K562 (cell line): ENCODE measurements at regions not wholly inside any gene's neighbourhood (a gene's known extent, or its start where the extent isn't known, plus 50 kb on each side); places are given as distances from the start of the nearest gene placed in this dataset.

Experiments
- ATAC-seq: fragments of 200-7000 bp; cut with Tn5 transposase; 3 replicates; pipeline ENCODE4 v1.9.1; 2020; ENCODE audit warnings: moderate library complexity
- BruUV-seq: library from RNA; stranded (reverse); fragments of 400-500 nt; replicated peaks from 2 replicates; lab custom pipeline; 2021; lab: Mats Ljungman, UMichigan
- CTCF ChIA-PET: fragments of 300-600 bp; formaldehyde crosslinking; extraction: SDS; loops from one replicate; lab custom pipeline; 2021; ENCODE audit warnings: low intra/inter-chr PET ratio; lab: Yijun Ruan, JAX
- POLR2A ChIA-PET: fragments of 300-600, 350-650 bp; sonication (Branson Sonifier 250); formaldehyde crosslinking; extraction: SDS; loops from one replicate; lab custom pipeline; 2021; ENCODE audit warnings: antibody characterized with exemption, inconsistent platforms; lab: Yijun Ruan, JAX
- DNase-seq, 4 experiments: peaks; one replicate each; pipeline versions ENCODE4 v3.0.0 to v3.0.0-alpha.2; 2011 to 2018; ENCODE audit warnings: low spot score in 3 of 4, mixed read lengths in 3 of 4; ENCODE audit errors: extremely low read depth in 1 of 4
- FAIRE-seq: peaks from 2 replicates; lab custom pipeline; 2011; peaks lifted over from hg19 to GRCh38; lab: Jason Lieb, UNC
- H2AFZ ChIP-seq: 2 replicates; pipeline ENCODE4 v1.6.0; 2011; ENCODE audit warnings: low read depth, low read length, control low read depth, inconsistent platforms
- H3K27ac ChIP-seq: fragments of 200-600 bp; 3 replicates; pipeline ENCODE4 v1.8.0; 2011; ENCODE audit warnings: low read depth, mild to moderate bottlenecking, control low read depth, inconsistent platforms, low read length, moderate library complexity, mixed read lengths; ENCODE audit errors: extremely low read depth
- H3K27me3 ChIP-seq, 2 experiments: fragments of 300-600 bp in 1 of 2; 2 replicates in 1 of 2; 3 replicates in 1 of 2; pipeline versions ENCODE4 v1.6.0 to v1.8.0; 2011; ENCODE audit warnings: inconsistent platforms in 2 of 2, low read length in 2 of 2, mild to moderate bottlenecking in 1 of 2, mixed read lengths in 1 of 2, moderate library complexity in 1 of 2; ENCODE audit not compliant: control insufficient read depth in 2 of 2, insufficient read depth in 2 of 2
- H3K36me3 ChIP-seq: fragments of 300-600 bp; 3 replicates; pipeline ENCODE4 v1.8.0; 2011; ENCODE audit warnings: mild to moderate bottlenecking, low read length, inconsistent platforms; ENCODE audit not compliant: control insufficient read depth, insufficient read depth
- H3K4me1 ChIP-seq, 2 experiments: fragments of 200-600 bp in 1 of 2; replicated peaks in 1 of 2; 2 replicates in 1 of 2; 3 replicates in 1 of 2; pipeline versions ENCODE4 v1.5.1 to v1.8.0; 2011; ENCODE audit warnings: inconsistent platforms in 2 of 2, low read length in 2 of 2, mild to moderate bottlenecking in 1 of 2, mixed read lengths in 1 of 2, moderate library complexity in 1 of 2; ENCODE audit not compliant: control insufficient read depth in 2 of 2, insufficient read depth in 2 of 2
- H3K4me2 ChIP-seq: 2 replicates; pipeline ENCODE4 v1.6.1; 2011; ENCODE audit warnings: low read length, control low read depth, inconsistent platforms, mixed read lengths; ENCODE audit not compliant: insufficient read depth
- H3K4me3 ChIP-seq: fragments of 200-600 bp; sonication (generic), shearing (Covaris generic); 2 replicates; pipeline ENCODE4 v1.5.1; 2016; ENCODE audit warnings: control low read depth, inconsistent platforms
- H3K79me2 ChIP-seq: fragments of 200-600 bp; 3 replicates; pipeline ENCODE4 v1.8.0; 2011; ENCODE audit warnings: low read length, inconsistent platforms; ENCODE audit not compliant: control insufficient read depth, insufficient read depth
- H3K9ac ChIP-seq, 2 experiments: 2 replicates each; pipeline versions ENCODE4 v1.6.0 to v1.6.1; 2011; ENCODE audit warnings: low read depth in 2 of 2, low read length in 2 of 2, control low read depth in 1 of 2, inconsistent platforms in 1 of 2, mild to moderate bottlenecking in 1 of 2, mixed read lengths in 1 of 2; ENCODE audit not compliant: insufficient read depth in 1 of 2
- H3K9me1 ChIP-seq: one replicate; pipeline ENCODE4 v1.6.0; 2011; ENCODE audit warnings: inconsistent platforms, mild to moderate bottlenecking, low read length, moderate library complexity; ENCODE audit not compliant: control insufficient read depth, insufficient read depth
- H3K9me3 ChIP-seq: replicated peaks from 2 replicates; pipeline ENCODE4 v1.5.1; 2011; ENCODE audit warnings: low read depth, low read length, inconsistent platforms; ENCODE audit not compliant: control insufficient read depth, insufficient read depth
- H4K20me1 ChIP-seq: replicated peaks from 2 replicates; pipeline ENCODE4 v1.6.1; 2011; ENCODE audit warnings: low read length, inconsistent platforms, mixed read lengths; ENCODE audit not compliant: control insufficient read depth, insufficient read depth
- CREBBP ChIP-seq: IDR thresholded peaks from one replicate; pipeline ENCODE4 v1.6.1; 2012; ENCODE audit warnings: low read depth, mild to moderate bottlenecking, control low read depth, inconsistent platforms, low read length
- EP300 ChIP-seq: IDR thresholded peaks from 2 replicates; pipeline ENCODE4 v1.6.1; 2012; ENCODE audit warnings: low read length, improper control_type of control experiment
- FOXP1 ChIP-seq: sonication (generic); formaldehyde crosslinking; IDR thresholded peaks from 2 replicates; pipeline ENCODE4 v1.8.0; 2022; ENCODE audit warnings: mild to moderate bottlenecking, missing genetic modification reagents
- MCM5 ChIP-seq: fragments of 450-650 bp; IDR thresholded peaks from 2 replicates; pipeline ENCODE4 v1.6.1; 2016; ENCODE audit warnings: low read depth
- PHF8 ChIP-seq: fragments of 200-600 bp; sonication (generic); IDR thresholded peaks from 2 replicates; pipeline ENCODE4 v1.6.1; 2012; ENCODE audit warnings: mixed run types, mild to moderate bottlenecking, inconsistent platforms, low read length, moderate library complexity, borderline replicate concordance
- RBM25 ChIP-seq: fragments of 200-400 bp; formaldehyde crosslinking; IDR thresholded peaks from 2 replicates; pipeline ENCODE4 v1.6.1; 2018; ENCODE audit warnings: low read length, low read depth, moderate library complexity; ENCODE audit not compliant: severe bottlenecking
- SUPT5H ChIP-seq: fragments of 450-650 bp; IDR thresholded peaks from 2 replicates; pipeline ENCODE4 v1.6.1; 2016
- TAF15 ChIP-seq: fragments of 200-400 bp; formaldehyde crosslinking; IDR thresholded peaks from 2 replicates; pipeline ENCODE4 v1.6.1; 2017; ENCODE audit warnings: mild to moderate bottlenecking, low read depth, low read length, moderate library complexity
- TARDBP ChIP-seq: fragments of 450-650 bp; IDR thresholded peaks from 2 replicates; pipeline ENCODE4 v1.6.1; 2016
- ZNF589 ChIP-seq: fragments of 200-800 bp; sonication (Bioruptor generic); IDR thresholded peaks from 2 replicates; pipeline ENCODE4 v1.6.1; 2016; ENCODE audit warnings: low read depth, missing genetic modification characterization, missing compliant biosample characterization
- ZSCAN29 ChIP-seq: fragments of 450-650 bp; IDR thresholded peaks from 2 replicates; pipeline ENCODE4 v1.6.1; 2017
- WGBS: fragments of 100-300 bp; shearing (Covaris generic); methylation state at CpG from one replicate; pipeline ENCODE4 v1.1.6; 2016; ENCODE audit warnings: low coverage, mixed read lengths; ENCODE audit not compliant: insufficient coverage; ENCODE audit errors: missing lambda C conversion rate; 5-methylcytosine and 5-hydroxymethylcytosine counted together
- in situ Hi-C: fragments of 300-500 bp; cut with MboI; formaldehyde crosslinking; loops from 4 replicates; pipeline ENCODE4 v1.15.0; 2018; ENCODE audit warnings: inconsistent platforms, mixed read lengths
- intact Hi-C: fragments of 100-400 bp; cut with micrococcal nuclease; formaldehyde crosslinking; loops from 2 replicates; pipeline ENCODE4 v1.14.2; 2022
- TF ChIP-seq, protein P1 (sequence below): sonication (generic); formaldehyde crosslinking; IDR thresholded peaks from 2 replicates; pipeline ENCODE4 v1.8.0; 2022; ENCODE audit warnings: mild to moderate bottlenecking, missing genetic modification reagents
- TF ChIP-seq, protein P2 (sequence below): sonication (generic); formaldehyde crosslinking; IDR thresholded peaks from 2 replicates; pipeline ENCODE4 v1.8.1; 2022; ENCODE audit warnings: missing genetic modification reagents
- TF ChIP-seq, protein P3 (sequence below): fragments of 250-450 bp; sonication (Bioruptor Pico); IDR thresholded peaks from 2 replicates; pipeline ENCODE4 v1.8.0; 2021; ENCODE audit warnings: borderline replicate concordance, mild to moderate bottlenecking, moderate library complexity; ENCODE audit not compliant: poor library complexity, severe bottlenecking

DNA sequence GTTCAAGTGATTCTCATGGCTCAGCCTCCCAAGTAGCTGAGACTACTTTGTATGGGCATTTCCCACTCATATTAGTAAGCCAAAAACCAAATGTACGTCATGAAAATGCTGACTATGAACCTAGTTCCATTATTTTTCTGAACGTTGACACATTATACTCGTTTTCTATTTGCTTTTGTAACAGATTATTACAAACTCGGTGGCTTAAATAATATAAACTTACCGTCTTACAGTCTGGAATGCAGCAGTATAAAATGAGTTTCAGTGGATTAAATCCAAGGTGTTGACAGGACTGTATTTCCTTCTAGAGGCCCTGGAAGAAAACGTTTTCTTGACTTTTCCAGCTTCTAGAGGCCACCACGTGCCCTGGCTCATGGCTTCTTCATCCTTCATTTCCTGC lies 517.0 kb downstream of the GADD45G start:
- H4K20me1 ChIP-seq: no peaks in the 10 kb centered on the region
- H2AFZ ChIP-seq: no peak overlapping the region
- no peak overlapping the region for H3K9ac ChIP-seq
- no peaks in the 10 kb centered on the region for H3K79me2 ChIP-seq
- no peak overlapping the region for H3K4me3 ChIP-seq
- TF ChIP-seq, protein P1, sequence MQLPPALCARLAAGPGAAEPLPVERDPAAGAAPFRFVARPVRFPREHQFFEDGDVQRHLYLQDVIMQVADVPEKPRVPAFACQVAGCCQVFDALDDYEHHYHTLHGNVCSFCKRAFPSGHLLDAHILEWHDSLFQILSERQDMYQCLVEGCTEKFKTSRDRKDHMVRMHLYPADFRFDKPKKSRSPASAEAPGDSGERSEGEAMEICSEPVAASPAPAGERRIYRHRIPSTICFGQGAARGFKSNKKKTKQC: no peak
- TF ChIP-seq, protein P2, sequence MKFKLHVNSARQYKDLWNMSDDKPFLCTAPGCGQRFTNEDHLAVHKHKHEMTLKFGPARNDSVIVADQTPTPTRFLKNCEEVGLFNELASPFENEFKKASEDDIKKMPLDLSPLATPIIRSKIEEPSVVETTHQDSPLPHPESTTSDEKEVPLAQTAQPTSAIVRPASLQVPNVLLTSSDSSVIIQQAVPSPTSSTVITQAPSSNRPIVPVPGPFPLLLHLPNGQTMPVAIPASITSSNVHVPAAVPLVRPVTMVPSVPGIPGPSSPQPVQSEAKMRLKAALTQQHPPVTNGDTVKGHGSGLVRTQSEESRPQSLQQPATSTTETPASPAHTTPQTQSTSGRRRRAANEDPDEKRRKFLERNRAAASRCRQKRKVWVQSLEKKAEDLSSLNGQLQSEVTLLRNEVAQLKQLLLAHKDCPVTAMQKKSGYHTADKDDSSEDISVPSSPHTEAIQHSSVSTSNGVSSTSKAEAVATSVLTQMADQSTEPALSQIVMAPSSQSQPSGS (CRISPR knock-in tag): no peak
- TF ChIP-seq PHF8 (no peak), ZNF589 (CRISPR knock-in tag) (no peak), ZSCAN29 (no peak), MCM5 (no peak), RBM25 (no peak), EP300 (no peak), TAF15 (no peak), SUPT5H (no peak), TARDBP (no peak), FOXP1 (CRISPR knock-in tag) (no peak), CREBBP (no peak)
- TF ChIP-seq, protein P3, sequence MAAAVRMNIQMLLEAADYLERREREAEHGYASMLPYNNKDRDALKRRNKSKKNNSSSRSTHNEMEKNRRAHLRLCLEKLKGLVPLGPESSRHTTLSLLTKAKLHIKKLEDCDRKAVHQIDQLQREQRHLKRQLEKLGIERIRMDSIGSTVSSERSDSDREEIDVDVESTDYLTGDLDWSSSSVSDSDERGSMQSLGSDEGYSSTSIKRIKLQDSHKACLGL (CRISPR knock-in tag): no peak
- ATAC-seq (no peak), FAIRE-seq (no peak), DNase-seq (no peak)
- no peak overlapping the region for H3K4me2 ChIP-seq
- H3K9me3 ChIP-seq: no peaks in the 10 kb centered on the region
- H3K4me1 ChIP-seq: no peaks in the 10 kb centered on the region
- no peak overlapping the region for H3K27ac ChIP-seq
- ChIA-PET POLR2A (no interaction called here), CTCF (no interaction called here)
- WGBS: 2% methylated on average over 7 of the region's 7 CpGs
- no TSS peak for BruUV-seq
- no peaks in the 10 kb centered on the region for H3K36me3 ChIP-seq
- H3K27me3 ChIP-seq: no peaks in the 10 kb centered on the region
- in situ Hi-C loops (no loop called here), intact Hi-C loops (no loop called here)
- H3K9me1 ChIP-seq: no peaks in the 10 kb centered on the region
